Mesothelial cell of epicardium (in vitro differentiated cells): ENCODE measurements at regions not wholly inside any gene's neighbourhood (a gene's known extent, or its start where the extent isn't known, plus 50 kb on each side); places are given as distances from the start of the nearest gene placed in this dataset.

ENCODE experiments used
- DNase-seq, 2 experiments: peaks; one replicate each; pipeline ENCODE4 v3.0.0; 2021; ENCODE audit warnings: low spot score in 2 of 2; ENCODE audit not compliant: unreplicated experiment in 2 of 2
- H3K27ac Mint-ChIP-seq: 2 replicates; pipeline ENCODE4 v1.8.0; 2021; ENCODE audit warnings: mixed read lengths
- H3K27me3 Mint-ChIP-seq: 2 replicates; pipeline ENCODE4 v1.8.0; 2021; ENCODE audit warnings: low read depth, mixed read lengths
- H3K36me3 Mint-ChIP-seq: 2 replicates; pipeline ENCODE4 v1.8.0; 2021; ENCODE audit warnings: mixed read lengths
- H3K4me1 Mint-ChIP-seq: 2 replicates; pipeline ENCODE4 v1.8.0; 2021; ENCODE audit warnings: mixed read lengths
- H3K4me3 Mint-ChIP-seq: 2 replicates; pipeline ENCODE4 v1.8.0; 2021; ENCODE audit warnings: mild to moderate bottlenecking, moderate library complexity, mixed read lengths
- H3K9me3 Mint-ChIP-seq: 2 replicates; pipeline ENCODE4 v1.8.0; 2021; ENCODE audit warnings: mixed read lengths
- TF ChIP-seq, protein P1 (sequence below): fragments of 200-600 bp; sonication (generic); IDR thresholded peaks from one replicate; pipeline ENCODE4 v1.5.0; 2021; ENCODE audit warnings: antibody characterized with exemption; ENCODE audit not compliant: unreplicated experiment

DNA sequence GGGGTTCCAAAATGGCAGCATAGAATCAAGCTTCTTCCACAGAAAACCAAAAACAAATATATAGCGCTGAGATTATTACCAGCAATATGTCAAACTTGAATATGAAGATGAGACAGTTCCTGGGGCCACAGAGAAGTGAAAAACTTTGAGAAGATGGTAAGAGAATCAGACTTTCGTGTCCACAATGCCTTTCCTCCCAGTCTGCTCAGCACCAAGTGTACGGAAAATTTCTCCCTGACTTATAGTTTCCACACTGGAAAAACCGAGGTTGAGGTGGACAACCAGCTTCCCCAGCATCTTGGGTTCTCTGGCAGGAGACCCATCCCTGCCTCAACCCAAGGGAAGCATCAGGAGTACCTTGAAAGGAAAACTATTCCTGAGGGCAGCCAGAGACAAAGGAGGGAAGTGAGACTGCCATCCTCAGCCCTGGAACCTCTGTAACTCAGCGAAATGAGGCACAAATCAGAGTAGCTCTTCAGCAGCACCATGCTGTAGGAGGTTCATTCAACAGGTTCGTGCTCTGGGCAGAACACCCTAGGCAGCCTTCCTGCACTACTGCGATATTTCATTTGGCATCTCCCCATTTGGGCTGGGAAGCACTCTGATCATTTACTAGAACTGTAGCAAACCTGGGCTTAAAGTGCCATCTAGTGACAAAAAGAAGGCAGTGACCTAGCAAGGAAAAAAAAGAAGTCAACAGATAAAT is 52.4 kb upstream of the CAPRIN2 start:
- Mint-ChIP-seq H3K27me3 (no peaks in the 10 kb centered on the region), H3K9me3 (peaks cover 41% of the 10 kb centered on the region), H3K27ac (no peak overlapping the region), H3K4me1 (no peaks in the 10 kb centered on the region), H3K36me3 (peaks cover 41% of the 10 kb centered on the region), H3K4me3 (no peak overlapping the region)
- DNase-seq: no peak
- TF ChIP-seq, protein P1, sequence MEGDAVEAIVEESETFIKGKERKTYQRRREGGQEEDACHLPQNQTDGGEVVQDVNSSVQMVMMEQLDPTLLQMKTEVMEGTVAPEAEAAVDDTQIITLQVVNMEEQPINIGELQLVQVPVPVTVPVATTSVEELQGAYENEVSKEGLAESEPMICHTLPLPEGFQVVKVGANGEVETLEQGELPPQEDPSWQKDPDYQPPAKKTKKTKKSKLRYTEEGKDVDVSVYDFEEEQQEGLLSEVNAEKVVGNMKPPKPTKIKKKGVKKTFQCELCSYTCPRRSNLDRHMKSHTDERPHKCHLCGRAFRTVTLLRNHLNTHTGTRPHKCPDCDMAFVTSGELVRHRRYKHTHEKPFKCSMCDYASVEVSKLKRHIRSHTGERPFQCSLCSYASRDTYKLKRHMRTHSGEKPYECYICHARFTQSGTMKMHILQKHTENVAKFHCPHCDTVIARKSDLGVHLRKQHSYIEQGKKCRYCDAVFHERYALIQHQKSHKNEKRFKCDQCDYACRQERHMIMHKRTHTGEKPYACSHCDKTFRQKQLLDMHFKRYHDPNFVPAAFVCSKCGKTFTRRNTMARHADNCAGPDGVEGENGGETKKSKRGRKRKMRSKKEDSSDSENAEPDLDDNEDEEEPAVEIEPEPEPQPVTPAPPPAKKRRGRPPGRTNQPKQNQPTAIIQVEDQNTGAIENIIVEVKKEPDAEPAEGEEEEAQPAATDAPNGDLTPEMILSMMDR: peak; percentile 24

DNA sequence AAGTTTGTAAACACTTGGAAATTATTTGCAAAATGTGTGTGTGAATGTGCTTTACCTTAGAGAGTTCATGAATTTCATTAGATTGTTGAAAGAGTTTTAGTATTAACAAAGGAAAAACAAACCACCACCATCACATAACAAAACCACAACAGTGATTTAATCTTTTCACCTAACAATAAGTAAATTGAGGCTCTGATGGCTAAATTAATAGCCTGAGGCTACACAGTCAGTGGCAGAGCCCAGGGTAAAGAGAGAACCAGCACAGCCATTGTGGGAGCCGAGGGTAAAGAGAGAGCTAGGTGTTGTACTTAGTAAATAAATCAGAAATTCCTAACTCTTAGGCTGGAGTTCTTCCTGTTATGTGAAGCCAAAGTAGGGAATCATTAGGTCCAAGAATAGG is 51.2 kb upstream of the CAPRIN2 start:
- H3K36me3 Mint-ChIP-seq: peaks cover 41% of the 10 kb centered on the region
- H3K4me3 Mint-ChIP-seq: no peak overlapping the region
- H3K27ac Mint-ChIP-seq: no peak overlapping the region
- DNase-seq: no peak
- H3K9me3 Mint-ChIP-seq: peaks cover 41% of the 10 kb centered on the region
- H3K27me3 Mint-ChIP-seq: no peaks in the 10 kb centered on the region
- H3K4me1 Mint-ChIP-seq: no peaks in the 10 kb centered on the region
- TF ChIP-seq, protein P1: no peak
